ENCODE measurements at regions not wholly inside any gene's neighbourhood (a gene's known extent, or its start where the extent isn't known, plus 50 kb on each side); places are given as distances from the start of the nearest gene placed in this dataset.
"Not testable (repeated sequence)": the region's sequence is repeated elsewhere in the genome, so short reads cannot be mapped to it uniquely, and the experiment has no call there.

DNA sequence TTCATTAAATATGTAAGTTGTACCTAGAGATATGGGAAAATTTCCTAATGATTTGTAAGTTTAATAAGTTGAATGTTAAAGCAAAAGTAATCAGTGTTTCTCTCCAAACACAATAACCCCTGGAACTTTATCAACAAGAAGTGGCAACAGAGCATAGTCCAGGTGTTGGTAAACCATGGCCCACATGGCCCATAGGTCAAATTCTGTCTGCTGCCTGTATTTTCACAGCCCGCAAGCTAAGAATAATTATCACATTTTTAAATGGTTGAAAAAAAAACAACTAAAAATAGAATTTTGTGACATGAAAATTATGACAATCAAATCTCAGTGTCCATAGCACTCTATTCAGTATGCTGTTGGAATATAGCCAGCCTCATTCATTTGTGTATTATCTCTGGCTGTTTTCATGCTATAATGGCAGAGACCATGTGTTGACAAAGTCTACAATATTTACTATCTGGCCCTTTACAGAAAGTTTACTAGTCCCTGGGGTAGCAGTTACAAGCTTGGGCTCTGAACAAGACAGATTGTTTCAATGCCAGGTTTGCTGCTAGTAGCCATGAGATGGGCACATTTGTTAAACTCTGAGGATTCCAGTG lies 395.8 kb downstream of the GASK1B start:
- no peak for DNase-seq

DNA sequence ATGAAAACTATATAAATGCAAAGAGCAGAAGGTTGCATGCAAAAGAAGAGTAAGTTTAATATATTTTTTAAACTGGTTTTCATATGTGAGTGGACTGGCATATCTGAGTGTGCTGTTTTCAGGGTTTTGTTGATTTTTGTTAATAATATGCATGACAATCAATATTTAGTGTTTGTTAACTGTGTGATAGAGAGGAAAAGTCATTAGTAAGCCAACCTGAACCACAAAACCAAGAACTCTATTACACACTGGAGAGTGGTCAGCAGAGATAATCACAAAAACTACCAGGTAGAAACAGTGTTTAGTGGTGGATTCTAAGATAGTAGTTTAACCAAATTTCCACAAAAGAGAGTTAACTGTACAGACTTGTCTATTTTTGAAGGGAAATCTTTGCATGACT lies 396.9 kb downstream of the GASK1B start:
- DNase-seq = no peak

- DNase-seq = no peak
Observed at GRCh38 chr4:157772907-157773306, 399.9 kb downstream of the GASK1B start.

DNA sequence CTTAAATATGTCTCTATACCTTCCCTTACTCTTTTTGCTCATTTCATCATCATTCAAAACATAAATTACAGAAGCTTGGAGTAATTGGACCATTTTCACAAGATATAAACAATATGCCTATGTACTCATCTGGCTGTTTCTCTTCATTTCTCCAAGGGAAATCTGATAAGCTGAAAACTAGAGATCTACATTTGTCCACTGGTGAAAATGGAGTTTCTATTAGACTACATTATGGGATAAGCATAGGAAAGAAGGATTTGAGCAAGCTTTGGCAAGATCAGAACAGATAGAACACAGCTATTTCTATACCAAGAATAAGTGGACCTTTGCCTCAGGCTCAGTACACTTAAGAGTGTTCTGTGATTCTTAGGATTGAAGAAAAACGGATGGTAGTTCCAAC lies 404.4 kb downstream of the GASK1B start:
- DNase-seq = no peak

- DNase-seq = no peak
Observed at GRCh38 chr4:157763490-157763889, 409.3 kb downstream of the GASK1B start.

GRCh38 chr4:157754410-157754809 lies 418.4 kb downstream of the GASK1B start:
- DNase-seq = no peak

DNA sequence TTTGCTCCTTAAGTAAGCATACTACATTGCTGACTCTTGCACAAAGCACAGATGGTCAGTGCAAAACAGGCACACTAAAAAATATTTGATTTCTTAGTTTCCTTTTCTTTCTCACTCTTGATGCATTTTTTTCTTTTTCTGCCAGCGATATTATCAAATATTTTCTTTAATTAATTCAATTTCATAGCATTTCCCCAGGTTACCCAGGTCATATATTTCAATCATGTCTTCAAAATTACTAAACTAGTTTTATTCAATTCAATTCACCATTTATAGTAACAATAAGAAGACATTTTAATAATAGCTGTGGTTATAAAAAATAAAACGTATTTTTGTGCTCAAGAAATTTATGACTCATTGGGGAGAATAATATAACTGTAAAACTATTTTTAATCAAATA lies 421.2 kb downstream of the GASK1B start:
- no peak for DNase-seq

DNA sequence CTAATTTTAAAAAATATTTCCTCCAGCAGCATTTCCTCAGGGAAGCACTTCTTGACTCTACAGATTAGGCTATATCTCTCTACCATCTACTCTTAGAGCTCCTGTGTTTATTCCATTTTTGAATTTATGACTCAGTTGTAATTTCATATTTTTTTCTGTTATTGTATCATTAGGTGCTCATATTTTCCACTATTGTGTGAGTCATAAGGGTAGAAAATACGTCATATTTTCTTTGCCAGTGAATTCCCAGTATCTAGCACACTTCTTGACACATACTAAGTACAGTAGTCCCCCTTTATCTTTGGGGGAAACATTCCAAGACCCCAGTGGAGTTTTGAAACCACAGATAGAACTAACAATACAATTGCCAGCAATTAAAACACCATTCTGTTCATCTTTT lies 431.2 kb downstream of the GASK1B start:
- DNase-seq = no peak

GRCh38 chr4:157739242-157739641 lies 433.6 kb downstream of the GASK1B start:
- DNase-seq = no peak

DNA sequence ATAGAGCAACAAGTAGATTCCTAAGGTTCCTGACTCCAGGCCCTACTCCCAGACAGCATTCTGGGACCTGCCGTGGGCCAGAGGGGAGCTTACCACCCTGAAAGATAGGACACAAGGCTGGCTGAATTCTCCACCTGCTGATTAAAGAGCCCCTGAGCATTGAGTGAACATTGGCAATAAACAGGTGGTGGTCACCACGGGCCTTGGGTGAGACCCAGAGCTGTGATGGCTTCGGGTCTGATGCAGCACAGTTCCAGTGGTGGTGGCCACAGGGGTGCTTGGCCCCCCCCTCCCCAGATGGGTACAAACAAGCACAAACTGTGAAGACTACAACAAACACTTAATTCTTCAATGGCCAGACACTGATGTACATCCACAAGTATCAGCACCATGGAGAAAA lies 444.6 kb downstream of the GASK1B start:
- DNase-seq = no peak

DNA sequence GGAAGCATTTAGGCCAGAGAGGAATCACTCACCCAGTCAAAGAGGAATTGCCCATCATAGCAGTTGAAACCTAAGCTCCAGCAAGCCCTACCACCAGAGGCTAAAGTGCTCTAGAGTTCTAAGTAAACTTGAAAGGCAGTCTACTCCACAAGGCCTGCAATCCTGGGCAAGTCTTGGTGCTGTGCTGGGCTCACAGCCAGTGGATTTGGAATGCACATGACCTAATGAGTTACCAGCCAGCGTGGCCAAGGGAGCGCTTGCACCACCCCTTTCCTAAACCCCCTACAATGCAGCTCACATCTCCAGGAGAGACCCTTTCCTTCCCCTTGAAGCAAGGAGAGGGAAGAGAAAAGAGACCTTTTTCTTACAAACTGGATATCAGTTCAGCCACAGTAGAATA lies 445.7 kb downstream of the GASK1B start:
- DNase-seq = no peak

- no peak for DNase-seq
Observed at GRCh38 chr4:157722146-157722545, 450.7 kb downstream of the GASK1B start.

DNA sequence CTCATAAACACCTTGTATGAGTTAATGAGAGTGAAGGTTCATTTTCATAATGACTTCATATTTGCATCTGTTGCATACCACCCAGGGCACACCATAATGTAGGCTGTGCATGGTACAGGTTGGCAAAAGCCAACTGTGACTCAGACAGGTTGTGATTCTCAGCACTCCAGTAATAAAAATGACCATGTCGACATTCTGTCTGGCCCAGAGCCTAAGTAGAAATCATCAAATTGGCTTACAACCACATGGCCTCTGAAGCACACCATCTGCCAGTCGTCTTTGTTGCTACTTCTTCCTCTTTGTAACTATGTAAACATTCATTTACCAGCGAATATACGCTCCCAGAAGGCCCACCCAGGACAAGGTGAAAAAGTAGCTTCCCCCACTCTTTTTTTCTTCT lies 459.5 kb downstream of the GASK1B start:
- DNase-seq = no peak

GRCh38 chr4:157706155-157706554 lies 466.7 kb downstream of the GASK1B start:
- no peak for DNase-seq

GRCh38 chr4:157702831-157703230 lies 470.0 kb downstream of the GASK1B start:
- no peak for DNase-seq

- DNase-seq = no peak
Observed at GRCh38 chr4:157701695-157701994, 471.2 kb downstream of the GASK1B start.

GRCh38 chr4:157700898-157701694 lies 471.7 kb downstream of the GASK1B start:
- no peak for DNase-seq

DNA sequence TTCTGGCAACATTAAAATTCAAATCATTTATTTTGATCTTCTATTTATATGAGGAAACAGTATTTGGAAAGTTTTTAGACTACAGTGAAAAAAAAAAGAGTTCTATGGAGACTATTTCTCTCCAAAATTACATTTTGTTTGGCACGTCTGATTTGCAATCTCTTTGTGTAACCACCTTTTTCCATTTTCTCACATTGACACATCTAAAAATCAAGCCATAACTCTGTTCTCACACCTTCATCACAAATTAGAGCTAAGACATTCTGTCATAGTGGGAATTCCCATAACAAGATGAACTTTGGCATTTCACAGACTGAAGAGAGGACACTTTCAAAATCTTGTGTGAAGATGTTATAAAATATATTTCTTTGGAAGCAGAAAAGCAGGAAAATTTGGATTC lies 468.9 kb downstream of the GRIA2 start:
- no peak for DNase-seq

GRCh38 chr4:157687971-157688370 lies 467.4 kb downstream of the GRIA2 start:
- DNase-seq = no peak

GRCh38 chr4:157679326-157679725 lies 458.8 kb downstream of the GRIA2 start:
- not testable (repeated sequence) for DNase-seq

DNA sequence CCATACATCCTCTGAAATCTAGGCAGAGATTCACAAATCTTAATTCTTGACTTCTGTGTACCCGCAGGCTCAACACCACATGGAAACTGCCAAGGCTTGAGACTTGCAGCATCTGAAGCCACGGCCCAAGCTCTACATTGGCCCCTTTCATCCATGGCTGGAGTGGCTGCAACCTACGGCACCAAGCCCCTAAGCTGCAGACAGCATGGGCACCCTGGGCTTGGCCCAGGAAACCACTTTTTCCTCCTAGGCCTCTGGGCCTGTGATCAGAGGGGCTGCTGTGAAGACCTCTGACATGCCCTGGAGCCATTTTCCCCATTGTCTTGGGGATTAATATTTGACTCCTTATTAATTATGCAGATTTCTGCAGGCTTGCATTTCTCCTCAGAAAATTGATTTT lies 457.9 kb downstream of the GRIA2 start:
- DNase-seq = no peak

GRCh38 chr4:157674699-157675098 lies 454.2 kb downstream of the GRIA2 start:
- DNase-seq = no peak

- no peak for DNase-seq
Observed at GRCh38 chr4:157667836-157668235, 447.3 kb downstream of the GRIA2 start.

DNA sequence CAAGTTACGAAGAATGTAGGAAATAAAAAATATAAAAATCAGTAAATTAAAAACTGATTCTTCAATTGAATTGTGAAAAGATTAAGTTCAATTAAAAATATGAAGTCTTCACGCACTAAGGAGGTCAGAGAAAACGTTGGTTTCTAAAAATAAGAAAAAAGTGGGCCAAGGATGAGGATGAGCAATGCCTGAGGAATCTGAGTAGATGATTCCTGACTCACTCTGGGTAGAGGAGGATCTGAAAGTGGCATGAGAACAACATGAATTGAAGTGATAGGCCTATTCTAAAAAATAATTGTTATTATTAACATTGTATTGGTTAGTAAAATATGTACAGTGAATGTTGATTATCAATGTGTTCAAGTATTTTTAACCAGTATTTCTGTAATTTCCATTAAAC lies 444.2 kb downstream of the GRIA2 start:
- DNase-seq = no peak

Data from activated CD4-positive, alpha-beta T cell treated with anti-CD3 and anti-CD28 coated beads, Interleukin-2, amount 50 U/mL, for 4 hours (primary cell).